IMR-90 (cell line): ENCODE measurements at regions not wholly inside any gene's neighbourhood (a gene's known extent, or its start where the extent isn't known, plus 50 kb on each side); places are given as distances from the start of the nearest gene placed in this dataset.
A peak's percentile ranks its signal among the peaks of the same experiment; 100 is the strongest.

ENCODE experiments used
- ATAC-seq: fragments of 200-7000 bp; cut with Tn5 transposase; 2 replicates; pipeline ENCODE4 v1.9.1; 2020; ENCODE audit warnings: low read depth, mild to moderate bottlenecking, moderate library complexity
- BruUV-seq: library from RNA; stranded (reverse); fragments of 400-500 nt; replicated peaks from 2 replicates; lab custom pipeline; 2021; lab: Mats Ljungman, UMichigan
- CTCF ChIA-PET: fragments of 300-600 bp; formaldehyde crosslinking; extraction: SDS; loops from one replicate; lab custom pipeline; 2021; ENCODE audit warnings: antibody characterized with exemption; lab: Yijun Ruan, JAX
- POLR2A ChIA-PET: fragments of 300-600 bp; sonication (Branson Sonifier 250); formaldehyde crosslinking; loops from one replicate; lab custom pipeline; 2022; ENCODE audit warnings: antibody characterized with exemption; ENCODE audit not compliant: unreplicated experiment; lab: Charles Lee
- DNase-seq: peaks from one replicate; pipeline ENCODE4 v3.0.0; 2013
- H2AFZ ChIP-seq: replicated peaks from 2 replicates; pipeline ENCODE3; 2013; ENCODE audit warnings: low read length, mild to moderate bottlenecking; ENCODE audit not compliant: poor library complexity
- H2AK5ac ChIP-seq: 2 replicates; pipeline ENCODE4 v1.6.1; 2013; ENCODE audit warnings: low read depth, low read length, inconsistent platforms
- H2AK9ac ChIP-seq: replicated peaks from 2 replicates; pipeline ENCODE3; 2013; ENCODE audit warnings: mild to moderate bottlenecking, low read depth, low read length, moderate library complexity; ENCODE audit not compliant: poor library complexity
- H2BK120ac ChIP-seq: 2 replicates; pipeline ENCODE4 v1.6.1; 2013; ENCODE audit warnings: low read depth, low read length, inconsistent platforms
- H2BK15ac ChIP-seq: 3 replicates; pipeline ENCODE4 v1.6.1; 2013; ENCODE audit warnings: low read depth, low read length, inconsistent platforms
- H2BK20ac ChIP-seq: 2 replicates; pipeline ENCODE4 v1.6.1; 2013; ENCODE audit warnings: low read depth, mild to moderate bottlenecking, inconsistent platforms, low read length, moderate library complexity
- H2BK5ac ChIP-seq: 2 replicates; pipeline ENCODE4 v1.6.1; 2013; ENCODE audit warnings: mild to moderate bottlenecking, low read depth, low read length, inconsistent platforms; ENCODE audit not compliant: poor library complexity, severe bottlenecking
- H3K14ac ChIP-seq: replicated peaks from 2 replicates; pipeline ENCODE4 v1.6.1; 2013; ENCODE audit warnings: low read depth, low read length, inconsistent platforms
- H3K18ac ChIP-seq: 2 replicates; pipeline ENCODE4 v1.6.1; 2013; ENCODE audit warnings: low read depth, low read length, control low read depth
- H3K23ac ChIP-seq: 2 replicates; pipeline ENCODE4 v1.6.1; 2013; ENCODE audit warnings: low read depth, low read length, inconsistent platforms
- H3K27ac ChIP-seq: 2 replicates; pipeline ENCODE4 v1.5.1; 2013; ENCODE audit warnings: mild to moderate bottlenecking, control low read depth, low read length; ENCODE audit not compliant: insufficient read depth
- H3K27me3 ChIP-seq: 2 replicates; pipeline ENCODE4 v1.6.1; 2013; ENCODE audit warnings: low read length; ENCODE audit not compliant: control insufficient read depth, insufficient read depth
- H3K36me3 ChIP-seq: 2 replicates; pipeline ENCODE4 v1.6.1; 2013; ENCODE audit warnings: low read length, mixed read lengths; ENCODE audit not compliant: control insufficient read depth, insufficient read depth
- H3K4ac ChIP-seq: 2 replicates; pipeline ENCODE4 v1.6.1; 2013; ENCODE audit warnings: low read depth, low read length, inconsistent platforms
- H3K4me1 ChIP-seq: 2 replicates; pipeline ENCODE4 v1.6.1; 2013; ENCODE audit warnings: low read length, mixed read lengths; ENCODE audit not compliant: control insufficient read depth, insufficient read depth
- H3K4me2 ChIP-seq: 2 replicates; pipeline ENCODE4 v1.6.1; 2013; ENCODE audit warnings: low read depth, mild to moderate bottlenecking, control low read depth, low read length, moderate library complexity
- H3K4me3 ChIP-seq: 2 replicates; pipeline ENCODE4 v1.5.1; 2013; ENCODE audit warnings: low read depth, mild to moderate bottlenecking, control low read depth, low read length, moderate library complexity; ENCODE audit not compliant: insufficient read depth
- H3K56ac ChIP-seq: 2 replicates; pipeline ENCODE4 v1.6.1; 2013; ENCODE audit warnings: low read length, inconsistent platforms; ENCODE audit not compliant: insufficient read depth; ENCODE audit errors: extremely low read depth
- H3K79me1 ChIP-seq, 2 experiments: 2 replicates each; pipeline ENCODE4 v1.6.1; 2013; ENCODE audit warnings: low read length in 2 of 2, inconsistent platforms in 1 of 2, low read depth in 1 of 2
- H3K9ac ChIP-seq: 2 replicates; pipeline ENCODE4 v1.6.1; 2013; ENCODE audit warnings: low read depth, low read length, control low read depth
- H3K9me1 ChIP-seq: 2 replicates; pipeline ENCODE4 v1.6.1; 2013; ENCODE audit warnings: low read length, inconsistent platforms; ENCODE audit not compliant: insufficient read depth
- H3K9me3 ChIP-seq: 2 replicates; pipeline ENCODE4 v1.6.1; 2013; ENCODE audit warnings: low read length; ENCODE audit not compliant: control insufficient read depth, insufficient read depth
- H4K20me1 ChIP-seq: 2 replicates; pipeline ENCODE4 v1.6.1; 2013; ENCODE audit warnings: low read length, inconsistent platforms; ENCODE audit not compliant: insufficient read depth
- H4K5ac ChIP-seq: 2 replicates; pipeline ENCODE4 v1.6.1; 2013; ENCODE audit warnings: mild to moderate bottlenecking, low read depth, low read length, control low read depth
- H4K8ac ChIP-seq, 2 experiments: 2 replicates each; pipeline ENCODE4 v1.6.1; 2013; ENCODE audit warnings: low read depth in 2 of 2, low read length in 2 of 2, control low read depth in 1 of 2, inconsistent platforms in 1 of 2
- H4K91ac ChIP-seq: 2 replicates; pipeline ENCODE4 v1.6.1; 2013; ENCODE audit warnings: low read depth, low read length, inconsistent platforms; ENCODE audit not compliant: insufficient read depth
- BHLHE40 ChIP-seq: fragments of 150-350 bp; IDR thresholded peaks from 2 replicates; pipeline ENCODE4 v1.6.1; 2016; ENCODE audit warnings: mild to moderate bottlenecking, low read depth, low read length
- CEBPB ChIP-seq: IDR thresholded peaks from 2 replicates; pipeline ENCODE4 v1.6.1; 2012; ENCODE audit warnings: low read depth, low read length, improper control_type of control experiment
- WGBS, 2 experiments: methylation state at CpG; one replicate each; pipeline versions ENCODE4 v1.1.5 to v1.1.7; 2013; ENCODE audit warnings: missing lambda C conversion rate in 2 of 2; ENCODE audit not compliant: insufficient read length in 1 of 2; ENCODE audit errors: extremely low coverage in 2 of 2; 5-methylcytosine and 5-hydroxymethylcytosine counted together
- dilution Hi-C: fragments of 300-500 bp; cut with HindIII; formaldehyde crosslinking; loops from one replicate; pipeline ENCODE4 v1.14.3; 2018; ENCODE audit warnings: low sequenced_read_pairs; ENCODE audit not compliant: unreplicated experiment
- in situ Hi-C: fragments of 300-500 bp; cut with MboI; formaldehyde crosslinking; loops from 3 replicates; pipeline ENCODE4 v1.14.3; 2019; ENCODE audit warnings: low sequenced_read_pairs, inconsistent platforms, mixed read lengths
- intact Hi-C: fragments of 100-400 bp; cut with micrococcal nuclease; formaldehyde crosslinking; loops from 2 replicates; pipeline ENCODE4 v1.10.0; 2022

DNA sequence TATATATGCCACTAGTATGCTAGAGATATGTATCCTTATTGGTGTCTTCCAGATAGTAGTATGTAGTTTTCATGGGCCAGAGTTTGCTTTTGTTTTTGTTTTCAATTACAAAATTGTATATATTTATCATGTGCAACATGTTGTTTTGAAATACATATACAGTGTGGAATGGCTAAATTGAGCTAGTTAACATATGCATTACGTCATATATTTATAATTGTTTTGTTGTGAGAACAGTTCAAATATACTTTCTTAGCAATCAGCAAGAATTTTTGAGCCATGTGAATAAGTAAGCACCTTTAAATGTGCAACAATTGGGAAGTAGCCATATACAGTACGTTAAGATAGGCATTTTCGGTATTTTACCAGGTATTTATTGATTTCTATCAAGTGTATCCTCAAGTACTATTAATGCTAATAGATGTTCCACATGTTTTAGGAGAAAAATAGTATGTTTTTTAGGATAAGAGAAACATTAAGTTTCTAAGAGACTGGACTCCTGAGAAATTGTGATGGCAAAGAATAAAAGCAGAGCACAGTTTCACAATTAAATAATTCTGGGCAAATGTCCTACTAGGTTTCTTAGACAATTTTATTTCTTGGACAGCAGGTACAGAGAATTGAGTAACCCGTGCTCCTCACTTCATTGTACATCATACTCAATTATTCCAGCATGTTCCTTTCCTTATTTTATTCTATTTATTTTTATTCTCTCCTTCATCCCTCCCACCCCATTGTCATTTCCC is 60.5 kb upstream of the SLC5A12 start:
- peaks cover 7% of the 10 kb centered on the region; the same call in 1 of the 2 replicates for H3K9me3 ChIP-seq
- H3K27ac ChIP-seq, result no peak overlapping the region
- H3K4me3 ChIP-seq, result no peak overlapping the region
- no peak overlapping the region for H3K18ac ChIP-seq
- POLR2A ChIA-PET, result no interaction called here
- no TSS peak for BruUV-seq
- no peak overlapping the region for H3K14ac ChIP-seq
- DNase-seq, result no peak
- H3K9ac ChIP-seq, result no peak overlapping the region
- no peaks in the 10 kb centered on the region for H3K27me3 ChIP-seq
- no peak overlapping the region for H4K8ac ChIP-seq
- H2BK120ac ChIP-seq, result no peak overlapping the region
- no peak overlapping the region for H3K4me2 ChIP-seq
- H3K23ac ChIP-seq, result no peak overlapping the region
- no peak overlapping the region for H3K4ac ChIP-seq
- H2AK9ac ChIP-seq, result no peak overlapping the region
- H2AFZ ChIP-seq, result no peak overlapping the region
- no peak overlapping the region for H2AK5ac ChIP-seq
- H4K20me1 ChIP-seq, result no peaks in the 10 kb centered on the region
- no peak for ATAC-seq
- H3K4me1 ChIP-seq, result peaks cover 8% of the 10 kb centered on the region
- no peaks in the 10 kb centered on the region for H3K79me1 ChIP-seq
- dilution Hi-C loops, result no loop called here
- H4K5ac ChIP-seq, result no peak overlapping the region
- intact Hi-C loops, result loop anchor here (5.0 kb wide), 1 partner anchor 50 kb away; no protein-coding TSS in a partner anchor
- WGBS, 2 experiments, result no CpG with 5 or more reads among the region's 4 CpGs
- no peak overlapping the region for H2BK15ac ChIP-seq
- no peak for TF ChIP-seq BHLHE40
- 0 out of 2 replicates have a peak, but pooled peaks have one; percentile 21 for TF ChIP-seq CEBPB
- in situ Hi-C loops, result no loop called here
- H3K36me3 ChIP-seq, result no peaks in the 10 kb centered on the region
- CTCF ChIA-PET, result no interaction called here
- no peak overlapping the region for H2BK5ac ChIP-seq
- no peak overlapping the region for H3K56ac ChIP-seq
- no peak overlapping the region for H2BK20ac ChIP-seq
- H3K9me1 ChIP-seq, result no peaks in the 10 kb centered on the region
- H4K91ac ChIP-seq, result no peak overlapping the region
